ENCODE measurements at regions not wholly inside any gene's neighbourhood (a gene's known extent, or its start where the extent isn't known, plus 50 kb on each side); places are given as distances from the start of the nearest gene placed in this dataset.

DNA sequence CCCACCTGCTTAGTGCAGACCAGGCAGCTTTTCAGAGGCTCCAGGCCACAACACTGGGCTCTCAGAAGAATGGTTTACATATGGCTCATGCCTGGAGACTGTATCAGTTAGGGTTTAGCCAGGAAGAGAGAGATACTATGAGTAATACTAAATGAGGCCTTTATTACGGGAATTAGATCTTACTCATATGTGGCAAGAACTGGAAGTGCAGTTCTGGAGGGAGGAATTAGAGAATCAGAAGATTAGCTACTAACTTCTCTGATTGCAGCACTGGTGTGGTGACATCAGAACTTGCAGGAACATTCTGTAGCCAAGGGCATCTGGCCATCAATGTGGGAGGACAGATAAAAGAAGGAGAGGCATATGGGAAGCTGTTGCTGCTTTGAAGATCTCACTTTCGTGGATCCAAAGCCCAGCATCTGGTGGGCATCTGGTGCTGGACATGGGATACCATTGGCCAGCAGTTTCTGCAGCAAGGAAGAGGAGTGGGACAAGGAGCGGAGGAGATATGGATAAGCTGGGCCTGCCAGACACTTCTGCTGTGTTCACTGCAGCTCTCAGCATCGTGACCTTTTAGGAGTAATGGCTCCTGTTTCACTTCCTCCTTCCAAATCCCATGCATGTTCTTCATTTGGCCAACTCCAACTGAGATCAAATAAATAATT lies 248.5 kb downstream of the BTBD3 start:
- Histone ChIP-seq H4K20me1 (ENCODE audit: low read depth, low read length) (no peaks in the 10 kb centered on the region), H3K4me3 (ENCODE audit: insufficient read depth, low read length, poor library complexity, severe bottlenecking) (no peak overlapping the region), H3K9me3 (ENCODE audit: insufficient read depth, low read length) (no peaks in the 10 kb centered on the region; the same call in 1 of the 2 replicates), H3K9me2 (replicated peaks; ENCODE audit: insufficient read depth, low read length) (no peaks in the 10 kb centered on the region), H3K4me2 (ENCODE audit: low read depth, low read length, poor library complexity, severe bottlenecking) (no peak overlapping the region), H3K27ac (ENCODE audit: low read depth, low read length) (no peak overlapping the region), H3K9ac (ENCODE audit: low read length) (no peak overlapping the region), H2AFZ (ENCODE audit: low read depth, low read length, severe bottlenecking) (no peak overlapping the region), H3K36me3 (ENCODE audit: low read length) (no peaks in the 10 kb centered on the region), H3F3A (ENCODE audit: insufficient read depth) (no peaks in the 10 kb centered on the region), H3K27me3 (ENCODE audit: low read length) (no peaks in the 10 kb centered on the region), H3K79me2 (ENCODE audit: insufficient read depth, low read length) (no peaks in the 10 kb centered on the region)
- TF ChIP-seq EZH2phosphoT487 (conservative IDR thresholded peaks at IDR 0.05; ENCODE audit: low read length): no peak
- TF ChIP-seq, protein P1, sequence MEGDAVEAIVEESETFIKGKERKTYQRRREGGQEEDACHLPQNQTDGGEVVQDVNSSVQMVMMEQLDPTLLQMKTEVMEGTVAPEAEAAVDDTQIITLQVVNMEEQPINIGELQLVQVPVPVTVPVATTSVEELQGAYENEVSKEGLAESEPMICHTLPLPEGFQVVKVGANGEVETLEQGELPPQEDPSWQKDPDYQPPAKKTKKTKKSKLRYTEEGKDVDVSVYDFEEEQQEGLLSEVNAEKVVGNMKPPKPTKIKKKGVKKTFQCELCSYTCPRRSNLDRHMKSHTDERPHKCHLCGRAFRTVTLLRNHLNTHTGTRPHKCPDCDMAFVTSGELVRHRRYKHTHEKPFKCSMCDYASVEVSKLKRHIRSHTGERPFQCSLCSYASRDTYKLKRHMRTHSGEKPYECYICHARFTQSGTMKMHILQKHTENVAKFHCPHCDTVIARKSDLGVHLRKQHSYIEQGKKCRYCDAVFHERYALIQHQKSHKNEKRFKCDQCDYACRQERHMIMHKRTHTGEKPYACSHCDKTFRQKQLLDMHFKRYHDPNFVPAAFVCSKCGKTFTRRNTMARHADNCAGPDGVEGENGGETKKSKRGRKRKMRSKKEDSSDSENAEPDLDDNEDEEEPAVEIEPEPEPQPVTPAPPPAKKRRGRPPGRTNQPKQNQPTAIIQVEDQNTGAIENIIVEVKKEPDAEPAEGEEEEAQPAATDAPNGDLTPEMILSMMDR (IDR thresholded peaks at IDR 0.05; ENCODE audit: insufficient read depth, low read length, poor library complexity, severe bottlenecking): no peak

DNA sequence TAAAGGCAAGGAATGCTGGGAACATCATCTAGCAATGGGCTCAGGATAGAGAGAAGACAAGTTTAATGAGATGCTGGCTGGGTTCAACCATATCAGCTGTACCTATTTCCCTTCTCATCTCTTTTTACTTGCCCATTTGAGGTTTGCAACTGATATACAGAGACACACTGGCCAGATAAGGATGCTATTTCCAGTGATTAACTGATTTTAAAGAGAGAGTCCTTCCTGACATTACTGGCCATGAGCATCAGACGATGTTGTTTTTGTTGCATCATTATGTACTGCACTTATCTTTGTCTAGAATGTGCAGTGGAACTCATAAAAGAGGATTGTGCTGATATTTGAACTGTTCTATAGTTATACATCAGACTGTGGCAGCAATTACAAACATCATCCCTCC lies 252.7 kb downstream of the BTBD3 start:
- no peaks in the 10 kb centered on the region for H3K36me3 ChIP-seq (ENCODE audit: low read length)
- H4K20me1 ChIP-seq (ENCODE audit: low read depth, low read length): no peaks in the 10 kb centered on the region
- H2AFZ ChIP-seq (ENCODE audit: low read depth, low read length, severe bottlenecking): no peak overlapping the region
- H3K27ac ChIP-seq (ENCODE audit: low read depth, low read length): no peak overlapping the region
- no peak overlapping the region for H3K4me3 ChIP-seq (ENCODE audit: insufficient read depth, low read length, poor library complexity, severe bottlenecking)
- H3K9me3 ChIP-seq (ENCODE audit: insufficient read depth, low read length): no peaks in the 10 kb centered on the region; the same call in 1 of the 2 replicates
- no peak overlapping the region for H3K9ac ChIP-seq (ENCODE audit: low read length)
- H3K9me2 ChIP-seq (replicated peaks; ENCODE audit: insufficient read depth, low read length): no peaks in the 10 kb centered on the region
- no peaks in the 10 kb centered on the region for H3K27me3 ChIP-seq (ENCODE audit: low read length)
- no peaks in the 10 kb centered on the region for H3K79me2 ChIP-seq (ENCODE audit: insufficient read depth, low read length)
- no peak overlapping the region for H3K4me2 ChIP-seq (ENCODE audit: low read depth, low read length, poor library complexity, severe bottlenecking)
- H3F3A ChIP-seq (ENCODE audit: insufficient read depth): no peaks in the 10 kb centered on the region
- TF ChIP-seq, protein P1 (IDR thresholded peaks at IDR 0.05; ENCODE audit: insufficient read depth, low read length, poor library complexity, severe bottlenecking): no peak
- no peak for TF ChIP-seq EZH2phosphoT487 (conservative IDR thresholded peaks at IDR 0.05; ENCODE audit: low read length)

DNA sequence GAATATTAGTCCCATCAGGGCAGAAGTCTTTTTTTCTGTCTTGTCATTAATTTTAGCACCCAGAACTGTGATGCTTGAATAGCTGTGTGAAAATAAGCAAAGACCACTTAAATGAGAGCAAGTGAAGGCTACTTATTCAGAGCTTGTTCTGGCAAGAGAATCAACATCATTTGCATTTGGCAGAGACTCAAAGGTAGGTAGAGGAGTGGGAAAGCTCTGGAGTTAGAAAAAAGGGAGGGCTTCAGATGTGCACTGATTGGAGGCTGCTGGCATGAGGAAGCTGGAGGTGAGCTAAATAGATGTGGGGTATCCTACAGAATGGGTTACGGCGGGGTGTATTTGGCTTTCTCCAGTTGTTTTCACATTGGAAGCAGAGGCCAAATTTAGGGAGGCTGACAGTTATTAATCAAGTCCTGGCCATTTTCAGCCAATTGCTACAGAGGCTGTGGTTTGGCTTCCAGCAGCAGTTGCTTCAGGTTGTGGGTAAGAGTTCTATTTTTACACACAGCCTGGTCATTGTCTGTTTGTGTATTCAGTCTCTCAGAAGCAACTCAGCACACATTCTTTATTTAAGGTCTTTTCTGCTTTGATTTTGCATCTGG lies 254.3 kb downstream of the BTBD3 start:
- Histone ChIP-seq H3F3A (ENCODE audit: insufficient read depth) (no peaks in the 10 kb centered on the region), H2AFZ (ENCODE audit: low read depth, low read length, severe bottlenecking) (no peak overlapping the region), H4K20me1 (ENCODE audit: low read depth, low read length) (no peaks in the 10 kb centered on the region), H3K27me3 (ENCODE audit: low read length) (no peaks in the 10 kb centered on the region), H3K9me2 (replicated peaks; ENCODE audit: insufficient read depth, low read length) (no peaks in the 10 kb centered on the region), H3K36me3 (ENCODE audit: low read length) (no peaks in the 10 kb centered on the region), H3K4me3 (ENCODE audit: insufficient read depth, low read length, poor library complexity, severe bottlenecking) (no peak overlapping the region), H3K4me2 (ENCODE audit: low read depth, low read length, poor library complexity, severe bottlenecking) (no peak overlapping the region), H3K79me2 (ENCODE audit: insufficient read depth, low read length) (no peaks in the 10 kb centered on the region), H3K9me3 (ENCODE audit: insufficient read depth, low read length) (no peaks in the 10 kb centered on the region; the same call in 1 of the 2 replicates), H3K27ac (ENCODE audit: low read depth, low read length) (no peak overlapping the region), H3K9ac (ENCODE audit: low read length) (no peak overlapping the region)
- no peak for TF ChIP-seq EZH2phosphoT487 (conservative IDR thresholded peaks at IDR 0.05; ENCODE audit: low read length)
- TF ChIP-seq, protein P1 (IDR thresholded peaks at IDR 0.05; ENCODE audit: insufficient read depth, low read length, poor library complexity, severe bottlenecking): no peak
